PC-9 (cell line): ENCODE measurements at regions not wholly inside any gene's neighbourhood (a gene's known extent, or its start where the extent isn't known, plus 50 kb on each side); places are given as distances from the start of the nearest gene placed in this dataset.

Experiments
- EZH2 ChIP-seq: fragments of 200-600 bp; sonication (generic); IDR thresholded peaks from 2 replicates; pipeline ENCODE4 v1.8.0; 2017; ENCODE audit warnings: antibody characterized with exemption, low read depth
- TF ChIP-seq, protein P1 (sequence below): fragments of 200-600 bp; sonication (generic); conservative IDR thresholded peaks from 2 replicates; pipeline ENCODE4 v1.6.1; 2017; ENCODE audit warnings: mixed run types, antibody characterized with exemption, mild to moderate bottlenecking, moderate library complexity

DNA sequence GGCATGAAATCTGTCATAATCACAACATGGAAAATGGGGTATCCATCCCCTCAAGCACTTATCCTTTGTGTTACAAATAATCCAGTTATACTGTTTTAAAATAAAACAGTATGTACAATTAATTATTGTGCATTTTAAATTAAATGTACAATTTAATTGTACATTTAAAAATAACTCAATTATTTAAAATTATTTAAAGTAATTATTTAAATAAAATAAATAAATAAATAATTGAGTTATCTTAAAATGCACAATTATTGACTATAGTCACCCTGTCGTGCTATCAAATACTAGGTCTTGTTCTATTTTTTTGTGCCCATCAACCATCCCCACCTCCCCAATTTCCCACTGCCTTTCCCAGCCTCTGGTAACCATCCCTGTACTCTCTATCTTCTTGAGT, 66.9 kb upstream of the KCNG1 start:
- TF ChIP-seq, protein P1, sequence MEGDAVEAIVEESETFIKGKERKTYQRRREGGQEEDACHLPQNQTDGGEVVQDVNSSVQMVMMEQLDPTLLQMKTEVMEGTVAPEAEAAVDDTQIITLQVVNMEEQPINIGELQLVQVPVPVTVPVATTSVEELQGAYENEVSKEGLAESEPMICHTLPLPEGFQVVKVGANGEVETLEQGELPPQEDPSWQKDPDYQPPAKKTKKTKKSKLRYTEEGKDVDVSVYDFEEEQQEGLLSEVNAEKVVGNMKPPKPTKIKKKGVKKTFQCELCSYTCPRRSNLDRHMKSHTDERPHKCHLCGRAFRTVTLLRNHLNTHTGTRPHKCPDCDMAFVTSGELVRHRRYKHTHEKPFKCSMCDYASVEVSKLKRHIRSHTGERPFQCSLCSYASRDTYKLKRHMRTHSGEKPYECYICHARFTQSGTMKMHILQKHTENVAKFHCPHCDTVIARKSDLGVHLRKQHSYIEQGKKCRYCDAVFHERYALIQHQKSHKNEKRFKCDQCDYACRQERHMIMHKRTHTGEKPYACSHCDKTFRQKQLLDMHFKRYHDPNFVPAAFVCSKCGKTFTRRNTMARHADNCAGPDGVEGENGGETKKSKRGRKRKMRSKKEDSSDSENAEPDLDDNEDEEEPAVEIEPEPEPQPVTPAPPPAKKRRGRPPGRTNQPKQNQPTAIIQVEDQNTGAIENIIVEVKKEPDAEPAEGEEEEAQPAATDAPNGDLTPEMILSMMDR, result no peak
- no peak for TF ChIP-seq EZH2
